GM13977 (cell line): ENCODE measurements at regions not wholly inside any gene's neighbourhood (a gene's known extent, or its start where the extent isn't known, plus 50 kb on each side); places are given as distances from the start of the nearest gene placed in this dataset.
"Not testable (repeated sequence)": the region's sequence is repeated elsewhere in the genome, so short reads cannot be mapped to it uniquely, and the experiment has no call there.

Experiments
- DNase-seq: peaks from one replicate; pipeline ENCODE4 v3.0.0; 2012; ENCODE audit warnings: low spot score
- in situ Hi-C: fragments of 300-500 bp; cut with MboI; formaldehyde crosslinking; loops from one replicate; pipeline ENCODE4 v1.12.0; 2022; ENCODE audit warnings: low sequenced_read_pairs, low pct_unique_long_range_greater_than_20kb, mixed read lengths, inconsistent platforms; ENCODE audit not compliant: unreplicated experiment
- TF ChIP-seq, protein P1 (sequence below): IDR thresholded peaks from 2 replicates; pipeline ENCODE4 v1.5.1; 2012; ENCODE audit warnings: mild to moderate bottlenecking, control low read depth; ENCODE audit not compliant: insufficient read depth; ENCODE audit errors: extremely low read depth, missing control alignments

GRCh38 chr1:99507906-99508732 is 137.8 kb upstream of the PALMD start:
- no peak for DNase-seq
- TF ChIP-seq, protein P1, sequence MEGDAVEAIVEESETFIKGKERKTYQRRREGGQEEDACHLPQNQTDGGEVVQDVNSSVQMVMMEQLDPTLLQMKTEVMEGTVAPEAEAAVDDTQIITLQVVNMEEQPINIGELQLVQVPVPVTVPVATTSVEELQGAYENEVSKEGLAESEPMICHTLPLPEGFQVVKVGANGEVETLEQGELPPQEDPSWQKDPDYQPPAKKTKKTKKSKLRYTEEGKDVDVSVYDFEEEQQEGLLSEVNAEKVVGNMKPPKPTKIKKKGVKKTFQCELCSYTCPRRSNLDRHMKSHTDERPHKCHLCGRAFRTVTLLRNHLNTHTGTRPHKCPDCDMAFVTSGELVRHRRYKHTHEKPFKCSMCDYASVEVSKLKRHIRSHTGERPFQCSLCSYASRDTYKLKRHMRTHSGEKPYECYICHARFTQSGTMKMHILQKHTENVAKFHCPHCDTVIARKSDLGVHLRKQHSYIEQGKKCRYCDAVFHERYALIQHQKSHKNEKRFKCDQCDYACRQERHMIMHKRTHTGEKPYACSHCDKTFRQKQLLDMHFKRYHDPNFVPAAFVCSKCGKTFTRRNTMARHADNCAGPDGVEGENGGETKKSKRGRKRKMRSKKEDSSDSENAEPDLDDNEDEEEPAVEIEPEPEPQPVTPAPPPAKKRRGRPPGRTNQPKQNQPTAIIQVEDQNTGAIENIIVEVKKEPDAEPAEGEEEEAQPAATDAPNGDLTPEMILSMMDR: no peak
- in situ Hi-C loops: no loop called here

- in situ Hi-C loops, DNase-seq: not testable (repeated sequence)
Observed at GRCh38 chr1:99508733-99509445, 137.0 kb upstream of the PALMD start.

- in situ Hi-C loops, DNase-seq: not testable (repeated sequence)
Observed at GRCh38 chr1:99514823-99515552, 130.9 kb upstream of the PALMD start.

DNA sequence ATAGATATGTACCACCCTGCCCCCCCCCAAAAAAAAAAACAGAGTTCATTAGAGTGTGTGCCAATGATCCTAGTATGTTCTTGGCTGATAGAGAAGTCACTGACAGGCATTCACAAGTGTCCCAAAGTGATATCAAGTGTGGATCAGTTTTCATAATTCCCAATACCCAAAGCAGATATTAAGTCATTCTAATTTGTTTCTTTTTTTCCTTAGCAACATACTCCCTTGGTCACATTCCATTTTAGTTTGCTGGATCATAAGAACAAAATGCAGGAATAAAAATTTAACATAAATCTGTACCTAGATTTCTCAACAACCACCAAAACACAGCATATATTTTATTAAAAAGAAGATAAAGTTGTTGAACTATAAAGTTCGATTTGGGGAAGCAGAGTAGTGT is 129.8 kb upstream of the PALMD start:
- in situ Hi-C loops: no loop called here
- TF ChIP-seq, protein P1: no peak
- no peak for DNase-seq

- TF ChIP-seq, protein P1: no peak
- DNase-seq: no peak
- in situ Hi-C loops: no loop called here
Observed at GRCh38 chr1:99520121-99520520, 125.8 kb upstream of the PALMD start.

- TF ChIP-seq, protein P1: no peak
- in situ Hi-C loops: no loop called here
- no peak for DNase-seq
Observed at GRCh38 chr1:99525331-99525730, 120.6 kb upstream of the PALMD start.

DNA sequence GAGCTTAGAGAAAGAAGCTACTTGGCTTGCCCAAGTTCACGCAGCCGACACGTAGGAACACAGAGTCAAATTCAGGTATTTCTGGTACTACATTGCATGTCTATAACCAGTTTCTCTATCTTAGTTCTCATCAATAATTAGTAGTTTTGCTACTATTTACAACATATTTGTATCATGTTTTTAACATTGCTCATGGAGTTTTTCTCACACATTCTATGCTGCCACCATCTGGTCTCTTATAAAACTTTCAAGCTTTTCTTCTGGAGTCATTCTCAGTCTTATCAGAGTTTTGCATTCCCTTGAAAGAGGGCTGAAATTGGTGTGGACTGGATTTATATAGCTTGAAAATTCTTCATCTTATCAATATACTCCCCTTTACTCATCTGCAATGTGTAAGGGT is 118.8 kb upstream of the PALMD start:
- DNase-seq: no peak
- TF ChIP-seq, protein P1: peak; percentile 11
- in situ Hi-C loops: no loop called here
